HEK293 (cell line): ENCODE measurements at regions not wholly inside any gene's neighbourhood (a gene's known extent, or its start where the extent isn't known, plus 50 kb on each side); places are given as distances from the start of the nearest gene placed in this dataset.

Experiments used
- CTCF ChIA-PET: fragments of 350-600 bp; formaldehyde crosslinking; extraction: SDS; loops from one replicate; lab custom pipeline; 2021; ENCODE audit warnings: antibody characterized with exemption; lab: Yijun Ruan, JAX
- POLR2A ChIA-PET: fragments of 300-600 bp; formaldehyde crosslinking; extraction: SDS; loops from one replicate; lab custom pipeline; 2020; ENCODE audit warnings: antibody characterized with exemption, inconsistent platforms; lab: Yijun Ruan, JAX
- H3K27ac ChIP-seq: fragments of 200-500 bp; sonication (Bioruptor generic); 2 replicates; pipeline ENCODE4 v1.5.1; 2014; ENCODE audit warnings: low read depth, low read length, control low read depth, inconsistent platforms; ENCODE audit errors: extremely low read depth
- H3K36me3 ChIP-seq, 2 experiments: fragments of 200-500 bp in 1 of 2; sonication (Bioruptor generic) in 1 of 2; 1 replicate in 1 of 2; 2 replicates in 1 of 2; pipeline ENCODE4 v1.5.1; 2014 to 2017; ENCODE audit warnings: inconsistent platforms in 2 of 2, low read length in 2 of 2; ENCODE audit not compliant: control insufficient read depth in 2 of 2, insufficient read depth in 1 of 2
- H3K4me1 ChIP-seq: fragments of 200-500 bp; sonication (Bioruptor generic); 2 replicates; pipeline ENCODE4 v1.5.1; 2014; ENCODE audit warnings: mild to moderate bottlenecking, low read length, inconsistent platforms; ENCODE audit not compliant: control insufficient read depth, insufficient read depth
- H3K4me3 ChIP-seq: 2 replicates; pipeline ENCODE4 v1.5.1; 2011; ENCODE audit warnings: low read depth, mild to moderate bottlenecking, control low read depth, low read length, moderate library complexity
- H3K9me3 ChIP-seq: fragments of 200-500 bp; sonication (Bioruptor generic); 2 replicates; pipeline ENCODE4 v1.5.1; 2014; ENCODE audit warnings: low read depth, low read length, inconsistent platforms; ENCODE audit not compliant: control insufficient read depth, insufficient read depth
- PRDM10 ChIP-seq: fragments of 450-650 bp; formaldehyde crosslinking; IDR thresholded peaks from 2 replicates; pipeline ENCODE4 v1.5.1; 2016; ENCODE audit warnings: missing biosample characterization, missing genetic modification characterization
- TRIM28 ChIP-seq: IDR thresholded peaks from 2 replicates; pipeline ENCODE4 v1.6.1; 2011; ENCODE audit warnings: low read length, control low read depth, borderline replicate concordance
- YY1 ChIP-seq: fragments of 450-650 bp; formaldehyde crosslinking; IDR thresholded peaks from 2 replicates; pipeline ENCODE4 v1.5.1; 2018; ENCODE audit warnings: missing biosample characterization, missing genetic modification characterization
- ZBTB17 ChIP-seq: fragments of 450-650 bp; formaldehyde crosslinking; IDR thresholded peaks from 2 replicates; pipeline ENCODE4 v1.5.1; 2016; ENCODE audit warnings: missing biosample characterization, missing genetic modification characterization
- ZBTB6 ChIP-seq: fragments of 450-650 bp; formaldehyde crosslinking; IDR thresholded peaks from 2 replicates; pipeline ENCODE4 v1.5.1; 2017; ENCODE audit warnings: missing biosample characterization, missing genetic modification characterization
- ZFP37 ChIP-seq: fragments of 450-650 bp; formaldehyde crosslinking; IDR thresholded peaks from 2 replicates; pipeline ENCODE4 v1.5.1; 2016; ENCODE audit warnings: missing biosample characterization, missing genetic modification characterization
- ZIC2 ChIP-seq: fragments of 450-650 bp; formaldehyde crosslinking; IDR thresholded peaks from 2 replicates; pipeline ENCODE4 v1.5.1; 2016; ENCODE audit warnings: missing biosample characterization, missing genetic modification characterization
- ZNF10 ChIP-seq: fragments of 450-650 bp; formaldehyde crosslinking; IDR thresholded peaks from 2 replicates; pipeline ENCODE4 v1.5.1; 2017; ENCODE audit warnings: missing biosample characterization, missing genetic modification characterization
- ZNF146 ChIP-seq: fragments of 450-650 bp; formaldehyde crosslinking; IDR thresholded peaks from 2 replicates; pipeline ENCODE4 v1.5.1; 2016; ENCODE audit warnings: missing biosample characterization, missing genetic modification characterization
- ZNF18 ChIP-seq: fragments of 450-650 bp; formaldehyde crosslinking; IDR thresholded peaks from 2 replicates; pipeline ENCODE4 v1.5.1; 2016; ENCODE audit warnings: missing biosample characterization, missing genetic modification characterization
- ZNF184 ChIP-seq: fragments of 450-650 bp; IDR thresholded peaks from 2 replicates; pipeline ENCODE4 v1.5.1; 2018; ENCODE audit warnings: missing biosample characterization, mild to moderate bottlenecking, missing genetic modification characterization
- ZNF223 ChIP-seq: fragments of 450-650 bp; formaldehyde crosslinking; IDR thresholded peaks from 2 replicates; pipeline ENCODE4 v1.5.1; 2016; ENCODE audit warnings: missing biosample characterization, missing genetic modification characterization
- ZNF274 ChIP-seq, 2 experiments: fragments of 200-500 bp in 1 of 2; fragments of 450-650 bp in 1 of 2; sonication (Bioruptor generic) in 1 of 2; formaldehyde crosslinking in 1 of 2; IDR thresholded peaks; 2 replicates each; pipeline versions ENCODE4 v1.5.1 to v1.6.1; 2014 to 2016; ENCODE audit warnings: borderline replicate concordance in 1 of 2, inconsistent platforms in 1 of 2, low read length in 1 of 2, missing biosample characterization in 1 of 2, missing genetic modification characterization in 1 of 2
- ZNF423 ChIP-seq: fragments of 450-650 bp; formaldehyde crosslinking; IDR thresholded peaks from 2 replicates; pipeline ENCODE4 v1.5.1; 2016; ENCODE audit warnings: missing biosample characterization, missing genetic modification characterization
- ZNF48 ChIP-seq: fragments of 450-650 bp; formaldehyde crosslinking; IDR thresholded peaks from 2 replicates; pipeline ENCODE4 v1.5.1; 2016; ENCODE audit warnings: missing biosample characterization, missing genetic modification characterization
- ZNF548 ChIP-seq: fragments of 450-650 bp; formaldehyde crosslinking; IDR thresholded peaks from 2 replicates; pipeline ENCODE4 v1.5.1; 2016; ENCODE audit warnings: missing biosample characterization, missing genetic modification characterization
- ZNF561 ChIP-seq: fragments of 450-650 bp; IDR thresholded peaks from 2 replicates; pipeline ENCODE4 v1.5.1; 2018; ENCODE audit warnings: missing biosample characterization, missing genetic modification characterization, borderline replicate concordance
- ZNF571 ChIP-seq: fragments of 450-650 bp; formaldehyde crosslinking; IDR thresholded peaks from 2 replicates; pipeline ENCODE4 v1.5.0; 2017; ENCODE audit warnings: missing biosample characterization, missing genetic modification characterization
- ZNF785 ChIP-seq: fragments of 450-650 bp; formaldehyde crosslinking; IDR thresholded peaks from 2 replicates; pipeline ENCODE4 v1.5.1; 2016; ENCODE audit warnings: missing biosample characterization, missing genetic modification characterization
- ZNF843 ChIP-seq: fragments of 450-650 bp; formaldehyde crosslinking; IDR thresholded peaks from 2 replicates; pipeline ENCODE4 v1.5.1; 2016; ENCODE audit warnings: missing biosample characterization, missing genetic modification characterization
- ZXDB ChIP-seq: fragments of 450-650 bp; formaldehyde crosslinking; IDR thresholded peaks from 2 replicates; pipeline ENCODE4 v1.5.1; 2016; ENCODE audit warnings: missing biosample characterization, missing genetic modification characterization
- TF ChIP-seq, protein P1 (sequence below): fragments of 450-650 bp; formaldehyde crosslinking; optimal IDR thresholded peaks from 2 replicates; pipeline ENCODE3; 2016; ENCODE audit warnings: missing biosample characterization, mild to moderate bottlenecking, missing genetic modification characterization
- TF ChIP-seq, protein P2 (sequence below): fragments of 450-650 bp; formaldehyde crosslinking; IDR thresholded peaks from 2 replicates; pipeline ENCODE4 v1.5.0; 2017; ENCODE audit warnings: missing biosample characterization, missing genetic modification characterization, borderline replicate concordance
- TF ChIP-seq, protein P3 (sequence below): fragments of 450-650 bp; formaldehyde crosslinking; IDR thresholded peaks from 2 replicates; pipeline ENCODE4 v1.5.1; 2016; ENCODE audit warnings: missing biosample characterization, missing genetic modification characterization, low read depth

DNA sequence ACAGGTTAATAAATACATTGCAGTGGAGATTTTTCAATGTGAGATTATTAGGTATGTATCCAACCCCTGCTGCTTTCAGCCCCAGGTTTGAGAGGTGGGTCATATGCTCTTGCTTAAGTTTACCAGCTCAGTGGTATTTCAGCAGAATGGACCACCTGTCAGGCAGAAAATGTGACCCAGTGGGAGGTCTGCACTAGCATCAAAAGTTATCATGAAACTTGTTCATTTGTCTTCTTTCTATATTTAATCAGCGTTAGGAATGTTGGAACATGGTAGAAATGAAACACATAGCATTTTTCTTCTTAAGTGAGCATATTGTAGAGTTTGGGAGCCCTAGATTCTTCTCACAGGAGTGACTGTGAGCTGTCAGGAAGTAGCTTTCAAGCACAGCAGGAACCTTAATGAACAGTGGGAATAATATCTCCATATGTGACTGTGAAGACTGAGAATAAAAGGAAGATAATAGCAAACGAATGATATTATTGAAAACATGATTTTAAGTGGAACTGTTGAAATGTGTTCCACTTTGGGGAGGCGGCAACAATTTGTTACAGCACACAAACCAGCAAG lies 596.9 kb upstream of the CDH6 start:
- TF ChIP-seq ZBTB6 (no peak), ZNF223 (tag by site-specific recombination) (no peak), ZIC2 (tag by site-specific recombination) (no peak), ZNF10 (no peak), TRIM28 (no peak), ZNF785 (tag by site-specific recombination) (no peak), ZNF423 (tag by site-specific recombination) (no peak), ZFP37 (tag by site-specific recombination) (no peak), ZNF571 (tag by site-specific recombination) (no peak), ZXDB (no peak), ZNF146 (tag by site-specific recombination) (no peak)
- TF ChIP-seq, protein P1, sequence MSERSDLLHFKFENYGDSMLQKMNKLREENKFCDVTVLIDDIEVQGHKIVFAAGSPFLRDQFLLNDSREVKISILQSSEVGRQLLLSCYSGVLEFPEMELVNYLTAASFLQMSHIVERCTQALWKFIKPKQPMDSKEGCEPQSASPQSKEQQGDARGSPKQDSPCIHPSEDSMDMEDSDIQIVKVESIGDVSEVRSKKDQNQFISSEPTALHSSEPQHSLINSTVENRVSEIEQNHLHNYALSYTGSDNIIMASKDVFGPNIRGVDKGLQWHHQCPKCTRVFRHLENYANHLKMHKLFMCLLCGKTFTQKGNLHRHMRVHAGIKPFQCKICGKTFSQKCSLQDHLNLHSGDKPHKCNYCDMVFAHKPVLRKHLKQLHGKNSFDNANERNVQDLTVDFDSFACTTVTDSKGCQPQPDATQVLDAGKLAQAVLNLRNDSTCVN = no peak
- TF ChIP-seq, protein P2, sequence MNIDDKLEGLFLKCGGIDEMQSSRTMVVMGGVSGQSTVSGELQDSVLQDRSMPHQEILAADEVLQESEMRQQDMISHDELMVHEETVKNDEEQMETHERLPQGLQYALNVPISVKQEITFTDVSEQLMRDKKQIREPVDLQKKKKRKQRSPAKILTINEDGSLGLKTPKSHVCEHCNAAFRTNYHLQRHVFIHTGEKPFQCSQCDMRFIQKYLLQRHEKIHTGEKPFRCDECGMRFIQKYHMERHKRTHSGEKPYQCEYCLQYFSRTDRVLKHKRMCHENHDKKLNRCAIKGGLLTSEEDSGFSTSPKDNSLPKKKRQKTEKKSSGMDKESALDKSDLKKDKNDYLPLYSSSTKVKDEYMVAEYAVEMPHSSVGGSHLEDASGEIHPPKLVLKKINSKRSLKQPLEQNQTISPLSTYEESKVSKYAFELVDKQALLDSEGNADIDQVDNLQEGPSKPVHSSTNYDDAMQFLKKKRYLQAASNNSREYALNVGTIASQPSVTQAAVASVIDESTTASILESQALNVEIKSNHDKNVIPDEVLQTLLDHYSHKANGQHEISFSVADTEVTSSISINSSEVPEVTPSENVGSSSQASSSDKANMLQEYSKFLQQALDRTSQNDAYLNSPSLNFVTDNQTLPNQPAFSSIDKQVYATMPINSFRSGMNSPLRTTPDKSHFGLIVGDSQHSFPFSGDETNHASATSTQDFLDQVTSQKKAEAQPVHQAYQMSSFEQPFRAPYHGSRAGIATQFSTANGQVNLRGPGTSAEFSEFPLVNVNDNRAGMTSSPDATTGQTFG (tag by site-specific recombination) = no peak
- Histone ChIP-seq H3K36me3 (no peaks in the 10 kb centered on the region), H3K27ac (no peak overlapping the region), H3K9me3 (no peaks in the 10 kb centered on the region), H3K4me3 (no peak overlapping the region), H3K4me1 (no peaks in the 10 kb centered on the region)
- ChIA-PET POLR2A (no interaction called here), CTCF (no interaction called here)

- no peak overlapping the region for H3K27ac ChIP-seq
- H3K4me1 ChIP-seq = no peaks in the 10 kb centered on the region
- no peaks in the 10 kb centered on the region for H3K36me3 ChIP-seq
- CTCF ChIA-PET = no interaction called here
- no peak overlapping the region for H3K4me3 ChIP-seq
- POLR2A ChIA-PET = no interaction called here
- H3K9me3 ChIP-seq = no peaks in the 10 kb centered on the region
- TF ChIP-seq ZNF48 (no peak), YY1 (tag by site-specific recombination) (no peak), ZBTB17 (no peak), PRDM10 (tag by site-specific recombination) (no peak), ZNF274 (IDR thresholded peaks at IDR 0.05; ENCODE audit: low read length) (no peak), ZNF274 (tag by site-specific recombination; IDR thresholded peaks at IDR 0.05; ENCODE audit: borderline replicate concordance) (no peak), ZNF548 (no peak), ZNF18 (tag by site-specific recombination) (no peak), ZNF184 (tag by site-specific recombination) (no peak), ZNF843 (tag by site-specific recombination) (no peak), ZNF561 (tag by site-specific recombination) (no peak)
- TF ChIP-seq, protein P3, sequence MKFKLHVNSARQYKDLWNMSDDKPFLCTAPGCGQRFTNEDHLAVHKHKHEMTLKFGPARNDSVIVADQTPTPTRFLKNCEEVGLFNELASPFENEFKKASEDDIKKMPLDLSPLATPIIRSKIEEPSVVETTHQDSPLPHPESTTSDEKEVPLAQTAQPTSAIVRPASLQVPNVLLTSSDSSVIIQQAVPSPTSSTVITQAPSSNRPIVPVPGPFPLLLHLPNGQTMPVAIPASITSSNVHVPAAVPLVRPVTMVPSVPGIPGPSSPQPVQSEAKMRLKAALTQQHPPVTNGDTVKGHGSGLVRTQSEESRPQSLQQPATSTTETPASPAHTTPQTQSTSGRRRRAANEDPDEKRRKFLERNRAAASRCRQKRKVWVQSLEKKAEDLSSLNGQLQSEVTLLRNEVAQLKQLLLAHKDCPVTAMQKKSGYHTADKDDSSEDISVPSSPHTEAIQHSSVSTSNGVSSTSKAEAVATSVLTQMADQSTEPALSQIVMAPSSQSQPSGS (tag by site-specific recombination) = no peak
Measured at GRCh38 chr5:30594331-30594730, 599.2 kb upstream of the CDH6 start.
